ENCODE measurements at regions not wholly inside any gene's neighbourhood (a gene's known extent, or its start where the extent isn't known, plus 50 kb on each side); places are given as distances from the start of the nearest gene placed in this dataset.

DNA sequence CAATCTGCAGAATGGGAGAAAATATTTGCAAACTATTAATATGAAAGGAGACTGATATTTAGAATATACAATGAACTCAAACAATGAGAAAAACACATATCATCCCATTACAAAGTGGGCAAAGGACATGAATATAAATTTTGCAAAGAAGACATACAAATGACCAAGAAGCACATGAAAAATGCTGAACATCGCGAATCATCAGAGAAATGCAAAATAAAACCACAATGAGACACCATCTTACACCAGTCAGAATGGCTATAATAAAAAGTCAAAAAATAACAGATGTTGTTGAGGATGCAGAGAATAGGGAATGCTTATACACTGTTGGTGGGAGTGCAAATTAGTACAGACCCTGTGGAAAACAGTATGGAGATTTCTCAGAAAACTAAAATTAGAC, 83.6 kb downstream of the RAP2B start:
- H3K4me1 ChIP-seq (ENCODE audit: insufficient read depth, low read length): no peaks in the 10 kb centered on the region
- no peak for ATAC-seq (ENCODE audit: insufficient read depth, low read depth)
- no peaks in the 10 kb centered on the region for H3K36me3 ChIP-seq (ENCODE audit: insufficient read depth, low read length)
- DNase-seq: no peak
- H2AFZ ChIP-seq (ENCODE audit: low read depth, low read length): no peak overlapping the region
- no peak for TF ChIP-seq EZH2 (IDR thresholded peaks at IDR 0.05; ENCODE audit: borderline replicate concordance, low read depth, low read length, severe bottlenecking)
- TF ChIP-seq, protein P1, sequence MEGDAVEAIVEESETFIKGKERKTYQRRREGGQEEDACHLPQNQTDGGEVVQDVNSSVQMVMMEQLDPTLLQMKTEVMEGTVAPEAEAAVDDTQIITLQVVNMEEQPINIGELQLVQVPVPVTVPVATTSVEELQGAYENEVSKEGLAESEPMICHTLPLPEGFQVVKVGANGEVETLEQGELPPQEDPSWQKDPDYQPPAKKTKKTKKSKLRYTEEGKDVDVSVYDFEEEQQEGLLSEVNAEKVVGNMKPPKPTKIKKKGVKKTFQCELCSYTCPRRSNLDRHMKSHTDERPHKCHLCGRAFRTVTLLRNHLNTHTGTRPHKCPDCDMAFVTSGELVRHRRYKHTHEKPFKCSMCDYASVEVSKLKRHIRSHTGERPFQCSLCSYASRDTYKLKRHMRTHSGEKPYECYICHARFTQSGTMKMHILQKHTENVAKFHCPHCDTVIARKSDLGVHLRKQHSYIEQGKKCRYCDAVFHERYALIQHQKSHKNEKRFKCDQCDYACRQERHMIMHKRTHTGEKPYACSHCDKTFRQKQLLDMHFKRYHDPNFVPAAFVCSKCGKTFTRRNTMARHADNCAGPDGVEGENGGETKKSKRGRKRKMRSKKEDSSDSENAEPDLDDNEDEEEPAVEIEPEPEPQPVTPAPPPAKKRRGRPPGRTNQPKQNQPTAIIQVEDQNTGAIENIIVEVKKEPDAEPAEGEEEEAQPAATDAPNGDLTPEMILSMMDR (IDR thresholded peaks at IDR 0.05; ENCODE audit: borderline replicate concordance, extremely low read depth, low read length, poor library complexity, severe bottlenecking): no peak
- H3K9me3 ChIP-seq (ENCODE audit: insufficient read depth, low read length, severe bottlenecking): no peaks in the 10 kb centered on the region
- H3K4me3 ChIP-seq (ENCODE audit: low read depth in 1 of 2, low read length in 2 of 2): no peak overlapping the region
- H3K9ac ChIP-seq (ENCODE audit: low read depth, low read length): no peak overlapping the region
- H3K27ac ChIP-seq (ENCODE audit: low read length): no peak overlapping the region
- no peaks in the 10 kb centered on the region for H3K27me3 ChIP-seq (ENCODE audit: insufficient read depth, low read length, poor library complexity)
- H3K79me2 ChIP-seq (ENCODE audit: insufficient read depth, low read length): no peaks in the 10 kb centered on the region
- no peaks in the 10 kb centered on the region for H4K20me1 ChIP-seq (ENCODE audit: insufficient read depth, low read length)
- no peak overlapping the region for H3K4me2 ChIP-seq (ENCODE audit: insufficient read depth, low read length)

DNA sequence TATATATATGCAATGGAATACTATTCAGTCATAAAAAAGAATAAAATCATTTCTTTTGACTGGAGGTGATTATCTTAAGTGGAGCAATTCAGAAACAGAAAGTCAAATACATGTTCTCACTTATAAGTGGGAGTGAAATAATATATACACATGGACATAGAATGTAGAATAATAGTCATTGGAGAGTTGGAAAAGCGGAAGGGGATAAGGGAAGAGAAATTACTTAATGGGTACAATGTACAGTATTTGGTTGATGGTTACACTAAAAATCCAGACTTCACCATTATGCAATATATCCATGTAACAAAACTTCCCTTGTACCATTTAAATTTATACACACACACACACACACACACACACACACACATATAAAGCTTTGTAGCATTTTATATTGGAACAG, 84.3 kb downstream of the RAP2B start:
- H3K27me3 ChIP-seq (ENCODE audit: insufficient read depth, low read length, poor library complexity): no peaks in the 10 kb centered on the region
- H3K4me1 ChIP-seq (ENCODE audit: insufficient read depth, low read length): no peaks in the 10 kb centered on the region
- TF ChIP-seq EZH2 (IDR thresholded peaks at IDR 0.05; ENCODE audit: borderline replicate concordance, low read depth, low read length, severe bottlenecking): no peak
- TF ChIP-seq, protein P1 (IDR thresholded peaks at IDR 0.05; ENCODE audit: borderline replicate concordance, extremely low read depth, low read length, poor library complexity, severe bottlenecking): no peak
- ATAC-seq (ENCODE audit: insufficient read depth, low read depth): no peak
- DNase-seq: no peak
- H3K27ac ChIP-seq (ENCODE audit: low read length): no peak overlapping the region
- H3K79me2 ChIP-seq (ENCODE audit: insufficient read depth, low read length): no peaks in the 10 kb centered on the region
- no peak overlapping the region for H3K9ac ChIP-seq (ENCODE audit: low read depth, low read length)
- no peak overlapping the region for H3K4me3 ChIP-seq (ENCODE audit: low read depth in 1 of 2, low read length in 2 of 2)
- H2AFZ ChIP-seq (ENCODE audit: low read depth, low read length): no peak overlapping the region
- no peaks in the 10 kb centered on the region for H4K20me1 ChIP-seq (ENCODE audit: insufficient read depth, low read length)
- H3K36me3 ChIP-seq (ENCODE audit: insufficient read depth, low read length): no peaks in the 10 kb centered on the region
- no peaks in the 10 kb centered on the region for H3K9me3 ChIP-seq (ENCODE audit: insufficient read depth, low read length, severe bottlenecking)
- no peak overlapping the region for H3K4me2 ChIP-seq (ENCODE audit: insufficient read depth, low read length)

DNA sequence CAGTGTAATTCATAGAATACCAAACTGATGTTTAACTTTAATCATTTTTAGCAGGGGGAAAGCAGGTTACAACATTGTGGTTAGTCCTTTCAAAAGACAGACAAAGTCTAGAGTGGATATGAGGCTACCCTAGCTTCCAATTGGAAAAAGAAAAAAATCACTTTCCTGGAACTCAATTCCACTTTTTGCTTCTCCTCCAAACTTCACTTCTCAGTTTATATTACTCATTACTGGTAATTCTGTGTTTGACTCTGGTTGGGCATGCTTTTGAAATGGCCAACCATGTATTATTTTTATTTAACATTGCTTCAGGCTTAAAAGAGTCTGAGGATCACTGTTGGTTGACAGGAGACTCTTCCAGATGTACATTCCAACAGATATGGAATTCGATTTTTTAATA, 84.8 kb downstream of the RAP2B start:
- Histone ChIP-seq H3K36me3 (ENCODE audit: insufficient read depth, low read length) (no peaks in the 10 kb centered on the region), H3K79me2 (ENCODE audit: insufficient read depth, low read length) (no peaks in the 10 kb centered on the region), H4K20me1 (ENCODE audit: insufficient read depth, low read length) (no peaks in the 10 kb centered on the region), H3K9ac (ENCODE audit: low read depth, low read length) (no peak overlapping the region), H3K4me1 (ENCODE audit: insufficient read depth, low read length) (no peaks in the 10 kb centered on the region), H3K4me3 (ENCODE audit: low read depth in 1 of 2, low read length in 2 of 2) (no peak overlapping the region), H3K27ac (ENCODE audit: low read length) (no peak overlapping the region), H2AFZ (ENCODE audit: low read depth, low read length) (no peak overlapping the region), H3K4me2 (ENCODE audit: insufficient read depth, low read length) (no peak overlapping the region), H3K27me3 (ENCODE audit: insufficient read depth, low read length, poor library complexity) (no peaks in the 10 kb centered on the region), H3K9me3 (ENCODE audit: insufficient read depth, low read length, severe bottlenecking) (no peaks in the 10 kb centered on the region)
- TF ChIP-seq EZH2 (IDR thresholded peaks at IDR 0.05; ENCODE audit: borderline replicate concordance, low read depth, low read length, severe bottlenecking): no peak
- TF ChIP-seq, protein P1 (IDR thresholded peaks at IDR 0.05; ENCODE audit: borderline replicate concordance, extremely low read depth, low read length, poor library complexity, severe bottlenecking): no peak
- DNase-seq (no peak), ATAC-seq (ENCODE audit: insufficient read depth, low read depth) (no peak)
